Left kidney (tissue), 1 donor: ENCODE measurements at regions not wholly inside any gene's neighbourhood (a gene's known extent, or its start where the extent isn't known, plus 50 kb on each side); places are given as distances from the start of the nearest gene placed in this dataset.

ENCODE experiments used
- DNase-seq: peaks from one replicate; pipeline ENCODE4 v3.0.0-alpha.2; 2013

DNA sequence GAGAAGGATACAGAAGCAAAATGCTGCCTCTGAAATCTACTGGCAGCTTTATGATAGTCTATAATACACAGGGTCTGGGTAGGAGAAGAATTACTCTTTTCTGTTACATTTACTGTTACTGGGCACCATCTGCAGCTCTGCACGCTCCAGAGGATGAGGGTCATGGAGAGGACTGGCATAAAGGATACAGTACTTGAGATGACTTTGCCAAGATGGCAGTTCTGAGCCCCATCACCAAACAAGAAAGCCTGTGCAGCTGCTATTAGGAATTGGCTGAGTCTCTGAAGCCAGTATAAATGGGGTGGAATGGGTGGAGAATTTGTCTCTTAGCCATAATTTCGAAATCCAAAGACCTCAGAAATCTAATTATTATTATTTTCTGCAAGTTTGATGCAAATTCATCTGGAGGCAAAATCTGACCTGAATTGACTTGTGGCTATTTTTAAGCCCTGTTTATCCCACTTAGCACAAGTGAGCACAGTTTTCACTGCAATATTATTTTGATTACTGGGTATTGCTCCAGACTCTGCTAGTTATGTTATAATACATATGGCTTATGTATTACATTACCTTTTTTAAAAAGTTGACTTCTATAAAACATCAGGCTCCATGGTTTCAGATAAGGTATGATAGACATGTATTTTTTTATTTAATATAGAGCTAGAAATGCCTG, 579.5 kb downstream of the MBD2 start:
- no peak for DNase-seq

DNA sequence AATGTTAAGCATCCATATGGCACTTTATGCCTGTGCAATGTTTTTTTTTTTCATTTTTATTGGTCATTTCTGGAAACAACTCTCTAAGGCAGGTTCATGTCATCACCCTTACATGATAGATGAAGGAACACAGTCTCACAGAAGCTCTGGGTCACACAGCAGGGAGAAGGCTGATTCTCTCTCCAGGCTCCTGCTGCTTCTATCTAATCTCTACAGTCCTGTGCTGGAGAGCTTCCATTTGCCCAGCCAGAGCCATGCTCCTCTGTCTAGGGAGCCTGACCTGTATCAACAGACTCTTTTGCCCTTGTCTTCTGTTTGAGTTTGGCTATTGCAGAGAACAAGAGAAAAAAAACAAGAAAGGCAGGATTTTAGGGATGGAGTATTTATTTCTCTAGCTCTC, 584.8 kb downstream of the MBD2 start:
- no peak for DNase-seq

DNA sequence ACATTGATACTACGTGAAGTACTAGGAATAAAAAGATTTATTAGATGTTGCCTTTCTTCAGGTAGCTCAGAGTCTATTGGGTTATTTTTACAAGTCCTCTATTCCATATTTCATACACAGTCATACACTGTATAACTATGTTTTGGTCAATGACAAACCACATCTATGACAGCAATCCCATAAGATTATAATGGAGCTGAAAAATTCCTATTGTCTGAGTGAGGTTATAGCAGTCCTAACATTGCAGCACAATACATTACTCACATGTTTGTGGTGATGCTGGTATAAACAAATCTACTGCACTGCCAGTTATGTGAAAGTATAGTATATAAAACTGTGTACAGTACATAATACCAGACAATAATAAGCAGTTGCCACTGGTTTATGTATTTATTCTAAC, 595.1 kb downstream of the MBD2 start:
- DNase-seq, result no peak

DNA sequence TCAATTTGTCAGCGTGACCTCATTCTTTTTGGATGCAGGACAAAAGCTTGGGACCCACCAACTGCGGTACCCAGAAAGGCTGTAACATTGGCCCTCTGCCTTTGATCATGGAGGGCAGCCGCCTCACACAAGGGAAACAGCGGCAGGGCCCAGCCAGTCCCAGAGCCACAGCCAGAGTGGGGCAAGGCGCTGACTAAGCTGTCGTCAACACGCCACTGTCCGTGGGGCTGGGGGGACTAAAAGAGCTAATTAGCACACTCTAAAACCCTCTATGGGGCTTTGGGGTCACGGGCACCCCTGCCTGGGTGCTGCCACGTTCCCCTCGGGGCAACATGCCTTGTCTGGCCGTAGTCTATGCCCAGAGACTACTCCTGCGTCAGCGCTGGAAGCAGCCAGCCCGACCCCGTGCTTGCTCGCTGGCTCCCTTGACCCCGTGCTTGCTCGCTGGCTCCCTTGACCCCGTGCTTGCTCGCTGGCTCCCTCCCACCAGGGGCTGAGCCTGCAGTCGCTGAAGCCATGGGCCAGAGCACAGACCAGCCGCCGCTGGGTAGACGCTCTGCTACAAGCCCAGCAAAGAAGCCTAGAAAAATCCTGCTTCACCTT, 598.4 kb downstream of the MBD2 start:
- no peak for DNase-seq

DNA sequence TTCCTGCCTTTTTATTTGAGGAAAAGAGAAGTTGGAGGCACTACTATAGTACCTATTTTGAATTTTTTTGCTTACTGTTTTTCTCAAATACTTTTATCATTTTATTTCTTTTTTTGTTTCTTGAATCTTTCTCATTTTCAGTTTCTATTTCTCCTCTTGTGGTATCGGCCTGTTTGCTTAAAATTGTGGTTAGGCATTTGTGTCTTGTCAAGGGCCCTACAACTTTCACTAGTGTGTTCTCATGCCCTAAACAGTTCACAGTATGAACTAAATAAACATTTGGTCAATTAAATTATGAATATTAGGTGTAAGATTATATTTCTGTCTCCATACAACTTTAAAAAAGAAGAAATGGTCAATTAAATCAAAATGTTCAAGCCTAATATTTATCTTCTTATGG, 613.5 kb downstream of the MBD2 start:
- no peak for DNase-seq

DNA sequence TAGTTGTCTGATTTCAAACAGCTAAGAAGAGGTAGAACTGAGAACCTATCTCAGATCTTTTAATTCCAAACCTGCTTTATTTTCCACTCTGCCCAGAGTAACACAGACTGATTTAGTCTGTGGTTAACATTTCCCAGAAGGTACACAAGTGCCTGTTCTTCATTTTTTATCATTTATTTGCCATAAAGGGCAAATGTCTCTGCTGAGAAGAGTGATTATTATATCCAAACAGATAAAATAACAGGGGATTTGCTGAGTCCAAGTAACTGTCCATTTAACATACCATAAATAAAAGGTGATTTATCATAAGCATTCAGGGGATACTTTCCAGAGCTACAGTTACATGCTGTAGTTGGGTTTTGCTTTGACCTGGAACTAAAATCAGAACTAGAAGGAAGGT, 617.7 kb downstream of the MBD2 start:
- no peak for DNase-seq

DNA sequence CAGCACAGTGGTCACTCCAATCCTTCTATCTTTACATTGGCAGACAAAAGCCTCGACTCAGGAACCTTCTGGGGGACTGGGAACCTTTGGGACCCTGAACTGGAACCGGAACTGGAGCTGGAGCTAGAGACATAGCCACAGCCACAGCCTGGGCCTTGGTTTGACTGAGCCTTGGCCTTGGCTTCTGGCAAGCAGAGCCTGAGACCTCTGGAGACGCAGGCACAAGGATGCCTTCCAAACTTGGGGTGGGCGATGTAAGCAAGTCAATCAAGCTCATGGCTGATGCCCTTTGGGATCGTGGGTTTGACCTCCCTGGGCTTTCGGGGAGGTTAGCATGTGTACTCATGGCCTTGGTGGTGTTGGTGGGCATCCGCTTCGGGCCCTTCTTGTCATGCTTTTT, 619.3 kb downstream of the MBD2 start:
- no peak for DNase-seq

DNA sequence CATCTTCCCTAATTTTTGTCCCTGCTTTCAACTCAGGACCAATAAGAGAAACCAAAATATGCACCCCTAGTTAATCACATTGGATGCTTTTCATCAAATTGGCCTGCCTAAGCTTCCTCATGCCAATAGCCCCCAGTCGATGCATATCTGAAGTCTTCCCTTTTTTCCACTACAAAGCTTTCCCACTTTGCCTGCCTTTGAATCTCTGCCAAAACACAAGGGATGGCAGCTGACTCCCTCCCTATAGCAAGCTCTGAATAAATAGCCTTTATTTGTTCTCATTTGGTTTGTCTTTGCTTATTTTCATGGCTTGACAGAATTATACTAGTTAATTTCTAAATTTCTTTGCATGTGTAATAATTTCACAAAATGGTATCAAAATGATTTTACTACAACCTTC, 621.2 kb downstream of the MBD2 start:
- no peak for DNase-seq

DNA sequence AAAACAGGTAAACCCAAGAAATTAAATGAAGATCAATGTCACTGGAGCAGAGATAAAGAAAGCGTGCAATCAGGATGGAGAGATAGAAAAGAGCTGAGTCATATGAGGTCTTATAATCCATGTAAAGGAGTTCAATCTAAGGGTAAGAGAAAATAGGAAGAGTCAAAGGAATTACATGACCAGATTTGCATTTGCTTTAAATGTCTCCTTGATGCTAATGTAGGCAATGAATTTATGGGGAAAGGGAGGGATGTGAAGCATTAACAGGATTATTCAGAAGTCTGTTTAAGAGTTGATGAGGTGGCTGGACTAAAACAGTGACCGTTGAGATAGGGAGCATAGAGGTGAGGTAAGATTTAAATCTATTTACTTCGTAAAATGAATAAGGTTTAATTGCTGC, 623.1 kb downstream of the MBD2 start:
- no peak for DNase-seq

DNA sequence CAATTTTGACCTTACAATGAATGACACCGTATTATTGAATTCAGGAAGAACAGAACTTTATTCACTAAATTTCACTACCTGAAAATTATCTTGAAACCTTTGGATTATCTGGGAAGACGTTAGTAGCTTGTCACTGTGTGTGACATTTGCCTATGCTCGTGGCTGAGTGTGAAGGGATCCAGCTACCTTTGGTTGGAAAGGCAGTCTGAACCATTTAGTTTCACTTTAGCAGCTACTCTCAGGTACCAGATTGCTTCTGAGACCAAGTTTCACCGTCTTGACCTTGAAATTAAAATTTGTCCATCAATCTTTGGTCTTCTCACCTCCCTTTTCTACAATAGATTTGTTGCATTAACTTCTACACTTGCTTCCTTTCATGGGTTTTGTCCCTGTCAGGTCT, 637.5 kb downstream of the MBD2 start:
- no peak for DNase-seq
